Kidney epithelial cell (primary cell): ENCODE measurements at regions not wholly inside any gene's neighbourhood (a gene's known extent, or its start where the extent isn't known, plus 50 kb on each side); places are given as distances from the start of the nearest gene placed in this dataset.

Experiments
- DNase-seq: peaks from one replicate; pipeline ENCODE4 v3.0.0-alpha.2; 2010; ENCODE audit warnings: low read depth
- H3K27me3 ChIP-seq: 2 replicates; pipeline ENCODE4 v1.6.0; 2011; ENCODE audit warnings: low read length; ENCODE audit not compliant: control insufficient read depth, insufficient read depth
- H3K36me3 ChIP-seq: 2 replicates; pipeline ENCODE4 v1.5.1; 2011; ENCODE audit warnings: low read length; ENCODE audit not compliant: control insufficient read depth, insufficient read depth
- H3K4me3 ChIP-seq: 2 replicates; pipeline ENCODE4 v1.5.1; 2011; ENCODE audit warnings: low read depth, mild to moderate bottlenecking, control low read depth, low read length
- TF ChIP-seq, protein P1 (sequence below): IDR thresholded peaks from 2 replicates; pipeline ENCODE4 v1.5.1; 2011; ENCODE audit warnings: mild to moderate bottlenecking, moderate library complexity, low read length, control low read depth, inconsistent platforms; ENCODE audit not compliant: insufficient read depth, poor library complexity, severe bottlenecking

DNA sequence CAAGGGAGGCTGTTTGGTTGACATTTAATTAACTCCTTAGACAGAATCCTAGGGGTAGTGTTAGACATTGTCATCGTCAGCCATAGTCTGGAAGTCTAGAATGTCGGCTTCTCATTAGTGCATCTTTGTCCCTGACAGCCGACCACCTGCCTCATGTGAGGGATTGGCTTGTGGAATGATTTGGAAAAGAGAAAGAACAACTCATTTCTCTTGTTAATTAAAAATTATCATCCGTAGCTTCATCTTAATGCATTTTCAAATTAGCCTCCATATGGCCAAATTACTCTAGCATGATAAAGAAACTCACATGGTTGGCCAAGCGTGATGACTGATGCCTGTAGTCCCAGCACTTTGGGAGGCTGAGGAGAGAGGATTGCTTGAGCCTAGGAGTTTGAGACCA, 97.7 kb upstream of the PARD3 start:
- TF ChIP-seq, protein P1, sequence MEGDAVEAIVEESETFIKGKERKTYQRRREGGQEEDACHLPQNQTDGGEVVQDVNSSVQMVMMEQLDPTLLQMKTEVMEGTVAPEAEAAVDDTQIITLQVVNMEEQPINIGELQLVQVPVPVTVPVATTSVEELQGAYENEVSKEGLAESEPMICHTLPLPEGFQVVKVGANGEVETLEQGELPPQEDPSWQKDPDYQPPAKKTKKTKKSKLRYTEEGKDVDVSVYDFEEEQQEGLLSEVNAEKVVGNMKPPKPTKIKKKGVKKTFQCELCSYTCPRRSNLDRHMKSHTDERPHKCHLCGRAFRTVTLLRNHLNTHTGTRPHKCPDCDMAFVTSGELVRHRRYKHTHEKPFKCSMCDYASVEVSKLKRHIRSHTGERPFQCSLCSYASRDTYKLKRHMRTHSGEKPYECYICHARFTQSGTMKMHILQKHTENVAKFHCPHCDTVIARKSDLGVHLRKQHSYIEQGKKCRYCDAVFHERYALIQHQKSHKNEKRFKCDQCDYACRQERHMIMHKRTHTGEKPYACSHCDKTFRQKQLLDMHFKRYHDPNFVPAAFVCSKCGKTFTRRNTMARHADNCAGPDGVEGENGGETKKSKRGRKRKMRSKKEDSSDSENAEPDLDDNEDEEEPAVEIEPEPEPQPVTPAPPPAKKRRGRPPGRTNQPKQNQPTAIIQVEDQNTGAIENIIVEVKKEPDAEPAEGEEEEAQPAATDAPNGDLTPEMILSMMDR: no peak
- H3K36me3 ChIP-seq: no peaks in the 10 kb centered on the region
- DNase-seq: no peak
- H3K27me3 ChIP-seq: no peaks in the 10 kb centered on the region
- no peak overlapping the region for H3K4me3 ChIP-seq

DNA sequence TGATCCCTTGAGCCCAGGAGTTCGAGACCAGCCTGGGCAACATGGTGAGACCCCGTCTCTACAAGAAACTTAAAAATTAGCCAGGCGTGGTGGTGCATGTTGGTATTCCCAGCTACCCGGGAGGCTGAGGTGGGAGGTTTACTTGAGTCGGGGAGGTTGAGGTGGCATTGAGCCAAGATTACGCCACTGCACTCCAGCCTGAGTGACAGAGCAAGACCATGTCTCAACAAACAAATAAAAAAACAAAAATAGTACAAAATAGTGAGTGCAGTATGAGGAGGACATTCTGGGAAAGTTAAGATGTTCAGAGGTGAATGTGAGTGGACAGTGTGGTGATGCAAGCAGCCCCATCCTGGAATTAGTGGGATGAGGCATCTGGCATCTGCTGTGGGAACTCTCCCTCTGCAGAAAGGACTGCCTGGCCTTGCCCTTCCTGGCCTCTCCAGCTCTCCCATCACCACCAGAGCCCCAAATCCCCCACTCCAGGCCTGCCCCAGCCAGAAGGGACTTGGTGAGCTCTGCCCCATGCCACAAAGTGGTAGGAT, 96.6 kb upstream of the PARD3 start:
- Histone ChIP-seq H3K27me3 (no peaks in the 10 kb centered on the region), H3K4me3 (no peak overlapping the region), H3K36me3 (no peaks in the 10 kb centered on the region)
- TF ChIP-seq, protein P1: no peak
- no peak for DNase-seq

DNA sequence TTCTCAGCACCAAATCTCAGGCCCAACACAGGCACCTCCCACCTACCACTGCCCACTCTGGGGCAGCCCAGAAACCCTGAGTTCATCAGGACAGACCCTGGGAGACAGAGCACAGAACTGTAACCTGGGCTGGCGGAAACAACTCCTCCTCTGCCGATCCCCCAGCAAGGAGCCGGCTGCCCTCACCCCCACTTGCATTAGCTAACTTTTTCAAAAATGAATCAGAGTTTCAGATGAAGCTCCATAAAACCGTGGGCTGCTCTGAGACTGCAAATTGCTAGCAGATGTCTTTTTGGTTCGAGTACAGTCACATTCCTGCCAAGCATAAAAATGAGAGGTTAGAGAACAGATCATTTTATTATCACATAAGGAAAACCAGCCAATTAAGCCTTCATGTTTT, 93.4 kb upstream of the PARD3 start:
- Histone ChIP-seq H3K36me3 (no peaks in the 10 kb centered on the region), H3K4me3 (no peak overlapping the region), H3K27me3 (no peaks in the 10 kb centered on the region)
- no peak for DNase-seq
- TF ChIP-seq, protein P1: no peak

DNA sequence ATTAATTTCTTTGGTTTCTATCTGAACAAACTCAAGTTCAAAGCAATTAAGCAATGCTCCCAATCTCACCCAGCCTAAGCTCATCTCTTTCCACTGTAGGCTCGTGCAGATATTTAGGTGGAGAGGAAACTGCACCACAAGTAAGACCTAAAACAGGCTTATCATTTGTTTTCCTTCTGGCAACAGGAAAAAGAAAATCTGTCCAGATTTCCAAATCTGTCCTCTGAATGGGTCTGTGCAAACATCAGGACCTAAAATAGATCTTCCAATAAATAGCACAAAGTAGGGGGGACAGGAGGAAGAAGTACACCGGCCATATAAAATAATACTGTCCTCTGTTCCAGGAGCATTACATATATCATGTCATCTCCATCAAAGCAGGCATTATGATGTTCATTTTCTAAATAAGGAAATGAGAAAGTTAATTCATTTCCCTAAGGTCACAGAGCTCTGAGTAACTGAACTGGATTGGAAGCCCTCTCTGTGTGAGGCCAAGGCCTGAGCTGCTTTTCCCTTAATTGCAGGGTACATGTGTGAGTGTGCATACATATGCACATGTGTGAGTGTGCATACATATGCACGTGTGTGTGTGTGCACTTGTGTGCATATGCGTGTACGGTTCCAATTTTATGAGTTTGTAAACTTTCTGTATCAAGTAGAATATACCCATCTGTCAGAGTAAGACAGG, 92.8 kb upstream of the PARD3 start:
- no peaks in the 10 kb centered on the region for H3K27me3 ChIP-seq
- TF ChIP-seq, protein P1: no peak
- H3K36me3 ChIP-seq: no peaks in the 10 kb centered on the region
- no peak for DNase-seq
- no peak overlapping the region for H3K4me3 ChIP-seq

DNA sequence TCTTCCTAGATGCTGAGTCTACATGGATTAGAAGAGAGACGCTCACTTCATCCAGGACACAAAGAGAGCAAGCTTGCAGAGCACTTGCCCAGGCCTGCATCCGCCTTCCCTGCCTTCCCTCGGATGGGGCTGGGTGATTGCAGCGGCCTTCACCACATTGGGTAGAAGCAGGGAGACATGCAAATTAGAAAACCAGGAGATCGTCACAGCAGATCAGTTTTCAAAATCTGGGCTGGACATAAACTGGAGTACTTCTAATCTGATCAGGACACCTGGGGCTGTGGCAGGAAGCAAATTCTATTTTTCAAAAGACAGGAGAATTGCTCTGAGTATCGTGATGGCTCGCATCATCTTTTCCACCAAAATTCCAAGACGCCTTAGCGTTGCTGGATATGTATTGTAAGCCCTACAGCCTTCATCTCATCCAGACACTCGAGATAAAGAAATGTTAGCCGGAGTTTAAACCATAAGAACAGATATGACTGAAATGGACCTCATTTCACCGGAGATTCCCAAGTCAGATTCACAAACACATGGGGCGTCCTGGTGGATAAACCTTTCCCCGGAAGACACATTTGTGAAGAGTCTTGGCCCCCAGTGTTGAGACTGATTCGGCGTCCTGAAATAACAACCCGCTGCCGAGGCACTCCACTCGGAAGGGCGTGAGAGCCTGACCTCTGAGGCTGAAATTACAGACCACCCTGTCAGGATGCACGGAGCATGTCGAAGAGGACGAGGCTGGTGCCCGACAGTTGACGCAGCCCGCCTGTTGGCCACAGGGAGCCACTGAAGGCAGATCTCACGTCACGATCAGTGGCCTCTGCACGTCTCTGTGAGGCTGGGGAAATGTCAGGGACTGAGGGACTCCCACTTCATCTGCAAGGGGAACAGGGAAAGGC, 91.2 kb upstream of the PARD3 start:
- TF ChIP-seq, protein P1: no peak
- H3K4me3 ChIP-seq: no peak overlapping the region
- H3K27me3 ChIP-seq: no peaks in the 10 kb centered on the region
- peak; percentile 71 for DNase-seq
- no peaks in the 10 kb centered on the region for H3K36me3 ChIP-seq
